ENCODE measurements at regions not wholly inside any gene's neighbourhood (a gene's known extent, or its start where the extent isn't known, plus 50 kb on each side); places are given as distances from the start of the nearest gene placed in this dataset.
"Not testable (repeated sequence)": the region's sequence is repeated elsewhere in the genome, so short reads cannot be mapped to it uniquely, and the experiment has no call there.

DNA sequence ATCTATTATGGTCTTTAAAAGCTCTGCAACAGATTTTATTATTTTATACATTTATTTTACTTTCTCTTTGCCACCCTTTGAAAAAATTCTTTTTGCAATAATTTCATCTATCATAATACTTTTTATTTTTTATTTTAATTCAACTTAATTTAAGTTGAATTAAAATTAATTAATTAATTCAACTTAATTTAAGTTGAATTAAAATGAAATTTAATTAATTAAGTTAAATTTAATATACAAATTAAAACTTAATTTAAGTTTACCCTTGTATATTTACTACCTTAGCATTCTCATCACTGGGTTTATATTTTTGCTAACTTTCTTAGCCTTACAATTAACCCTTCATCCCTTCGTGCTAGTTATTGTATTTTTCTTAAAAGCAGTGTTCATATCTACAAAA is 301.4 kb downstream of the SLITRK5 start:
- no peaks in the 10 kb centered on the region for H3K9me3 ChIP-seq
- no peak overlapping the region for H3K4me3 ChIP-seq
- H3K36me3 ChIP-seq: no peaks in the 10 kb centered on the region
- no peak for DNase-seq
- no peak for TF ChIP-seq EP300 (IDR thresholded peaks at IDR 0.05)
- TF ChIP-seq, protein P1, sequence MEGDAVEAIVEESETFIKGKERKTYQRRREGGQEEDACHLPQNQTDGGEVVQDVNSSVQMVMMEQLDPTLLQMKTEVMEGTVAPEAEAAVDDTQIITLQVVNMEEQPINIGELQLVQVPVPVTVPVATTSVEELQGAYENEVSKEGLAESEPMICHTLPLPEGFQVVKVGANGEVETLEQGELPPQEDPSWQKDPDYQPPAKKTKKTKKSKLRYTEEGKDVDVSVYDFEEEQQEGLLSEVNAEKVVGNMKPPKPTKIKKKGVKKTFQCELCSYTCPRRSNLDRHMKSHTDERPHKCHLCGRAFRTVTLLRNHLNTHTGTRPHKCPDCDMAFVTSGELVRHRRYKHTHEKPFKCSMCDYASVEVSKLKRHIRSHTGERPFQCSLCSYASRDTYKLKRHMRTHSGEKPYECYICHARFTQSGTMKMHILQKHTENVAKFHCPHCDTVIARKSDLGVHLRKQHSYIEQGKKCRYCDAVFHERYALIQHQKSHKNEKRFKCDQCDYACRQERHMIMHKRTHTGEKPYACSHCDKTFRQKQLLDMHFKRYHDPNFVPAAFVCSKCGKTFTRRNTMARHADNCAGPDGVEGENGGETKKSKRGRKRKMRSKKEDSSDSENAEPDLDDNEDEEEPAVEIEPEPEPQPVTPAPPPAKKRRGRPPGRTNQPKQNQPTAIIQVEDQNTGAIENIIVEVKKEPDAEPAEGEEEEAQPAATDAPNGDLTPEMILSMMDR (IDR thresholded peaks at IDR 0.05): no peak
- no peak for TF ChIP-seq POLR2AphosphoS5 (IDR thresholded peaks at IDR 0.05)
- TF ChIP-seq POLR2A (IDR thresholded peaks at IDR 0.05): no peak
- no peaks in the 10 kb centered on the region for H3K27me3 ChIP-seq
- intact Hi-C loops (cut with DNase I): no loop called here
- H3K27ac ChIP-seq: no peak overlapping the region
- 72 to 76% methylated on average over 1 of the region's 1 CpG for WGBS, 2 donors
- H3K4me1 ChIP-seq: no peaks in the 10 kb centered on the region

DNA sequence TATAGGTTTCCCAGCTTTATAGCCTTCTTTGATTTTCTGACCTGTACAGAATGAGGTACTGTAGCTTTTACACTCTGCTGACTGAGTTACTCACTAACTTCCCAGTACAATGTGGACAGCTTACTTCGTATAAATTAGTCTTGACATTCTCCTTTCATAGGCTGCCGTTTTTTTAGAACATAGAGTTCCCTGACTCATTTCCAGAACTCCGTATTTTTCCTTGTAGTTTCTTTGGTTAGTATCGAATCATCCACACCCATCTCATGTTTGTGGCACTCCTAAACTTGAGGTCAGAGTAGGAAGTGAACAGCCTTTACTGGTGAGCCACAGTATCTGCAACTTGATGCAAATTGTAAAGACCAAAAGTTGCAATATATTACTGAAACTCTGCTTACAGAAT is 303.9 kb downstream of the SLITRK5 start:
- no peak overlapping the region for H3K27ac ChIP-seq
- no peaks in the 10 kb centered on the region for H3K9me3 ChIP-seq
- TF ChIP-seq, protein P1 (IDR thresholded peaks at IDR 0.05): no peak
- no peak for TF ChIP-seq EP300 (IDR thresholded peaks at IDR 0.05)
- TF ChIP-seq POLR2A (IDR thresholded peaks at IDR 0.05): no peak
- no peak for TF ChIP-seq POLR2AphosphoS5 (IDR thresholded peaks at IDR 0.05)
- DNase-seq: no peak
- H3K27me3 ChIP-seq: no peaks in the 10 kb centered on the region
- no peaks in the 10 kb centered on the region for H3K4me1 ChIP-seq
- no peak overlapping the region for H3K4me3 ChIP-seq
- WGBS, 2 donors: 80 to 83% methylated on average over 4 of the region's 4 CpGs
- no peaks in the 10 kb centered on the region for H3K36me3 ChIP-seq
- intact Hi-C loops (cut with DNase I): no loop called here

DNA sequence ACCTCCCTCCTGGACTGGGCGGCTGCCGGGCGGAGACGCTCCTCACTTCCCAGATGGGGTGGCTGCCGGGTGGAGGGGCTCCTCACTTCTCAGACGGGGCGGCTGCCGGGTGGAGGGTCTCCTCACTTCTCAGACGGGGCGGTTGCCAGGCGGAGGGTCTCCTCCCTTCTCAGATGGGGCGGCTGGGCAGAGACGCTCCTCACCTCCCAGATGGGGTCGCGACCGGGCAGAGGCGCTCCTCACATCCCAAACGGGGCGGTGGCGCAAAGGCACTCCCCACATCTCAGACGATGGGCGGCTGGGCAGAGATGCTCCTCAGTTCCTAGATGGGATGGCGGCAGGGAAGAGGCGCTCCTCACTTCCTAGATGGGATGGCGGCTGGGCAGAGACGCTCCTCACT is 305.5 kb downstream of the SLITRK5 start:
- H3K9me3 ChIP-seq; intact Hi-C loops (cut with DNase I); H3K27ac ChIP-seq; H3K4me1 ChIP-seq; H3K36me3 ChIP-seq; H3K27me3 ChIP-seq; H3K4me3 ChIP-seq; DNase-seq: not testable (repeated sequence)
- WGBS, 2 donors: 97 to 98% methylated on average over 26 of the region's 26 CpGs

DNA sequence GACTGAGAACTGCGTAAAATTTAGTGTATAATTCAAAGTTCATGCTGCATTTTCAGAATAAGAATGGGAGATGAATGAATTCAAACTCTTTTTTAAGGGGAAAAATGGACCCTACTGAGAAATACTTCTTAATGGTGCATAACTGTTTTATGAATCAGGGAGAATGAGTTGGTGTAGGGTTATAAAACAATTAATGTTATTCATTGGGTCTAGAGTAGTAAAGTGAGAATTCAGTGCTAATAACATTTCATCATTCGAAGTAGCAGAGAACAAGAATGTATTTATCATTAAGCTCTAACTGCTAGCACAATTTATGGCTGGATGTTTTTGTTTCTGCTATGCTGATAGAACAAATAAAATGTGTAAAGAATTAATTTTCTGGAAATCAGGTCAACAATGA is 310.2 kb downstream of the SLITRK5 start:
- DNase-seq: no peak
- Histone ChIP-seq H3K4me1 (no peaks in the 10 kb centered on the region), H3K27me3 (no peaks in the 10 kb centered on the region), H3K36me3 (no peaks in the 10 kb centered on the region), H3K9me3 (no peaks in the 10 kb centered on the region), H3K4me3 (no peak overlapping the region), H3K27ac (no peak overlapping the region)
- TF ChIP-seq EP300 (IDR thresholded peaks at IDR 0.05) (no peak), POLR2A (IDR thresholded peaks at IDR 0.05) (no peak), POLR2AphosphoS5 (IDR thresholded peaks at IDR 0.05) (no peak)
- TF ChIP-seq, protein P1 (IDR thresholded peaks at IDR 0.05): no peak
- WGBS, 2 donors: 61 to 76% methylated on average over 2 of the region's 2 CpGs
- intact Hi-C loops (cut with DNase I): no loop called here

DNA sequence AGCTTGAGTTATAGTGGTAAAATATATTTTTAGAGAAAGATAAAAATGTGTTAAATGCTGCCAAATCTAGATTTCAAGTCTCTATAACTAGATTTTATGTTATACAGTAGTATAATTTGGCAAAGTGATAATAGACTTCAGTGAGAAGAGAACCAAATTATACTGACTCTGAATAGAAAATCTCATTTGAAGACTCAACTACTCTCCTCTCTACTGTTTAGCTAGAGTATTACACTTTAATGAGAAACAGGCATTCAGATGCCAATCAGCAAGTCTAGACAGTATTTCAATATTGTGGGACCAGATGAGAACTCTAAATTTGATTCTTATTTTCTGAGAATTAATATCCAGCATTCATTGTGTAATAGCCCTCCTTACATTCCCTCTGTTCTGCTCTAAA is 311.2 kb downstream of the SLITRK5 start:
- intact Hi-C loops (cut with DNase I): no loop called here
- H3K36me3 ChIP-seq: no peaks in the 10 kb centered on the region
- DNase-seq: no peak
- TF ChIP-seq POLR2A (IDR thresholded peaks at IDR 0.05) (no peak), EP300 (IDR thresholded peaks at IDR 0.05) (no peak), POLR2AphosphoS5 (IDR thresholded peaks at IDR 0.05) (no peak)
- TF ChIP-seq, protein P1 (IDR thresholded peaks at IDR 0.05): no peak
- H3K9me3 ChIP-seq: no peaks in the 10 kb centered on the region
- H3K4me1 ChIP-seq: no peaks in the 10 kb centered on the region
- H3K27ac ChIP-seq: no peak overlapping the region
- no peaks in the 10 kb centered on the region for H3K27me3 ChIP-seq
- no peak overlapping the region for H3K4me3 ChIP-seq

Measured in sigmoid colon (tissue), 6 donors.